HEK293T (cell line): ENCODE measurements at regions not wholly inside any gene's neighbourhood (a gene's known extent, or its start where the extent isn't known, plus 50 kb on each side); places are given as distances from the start of the nearest gene placed in this dataset.

Experiments
- CTCF ChIA-PET: fragments of 350-600 bp; formaldehyde crosslinking; extraction: SDS; loops from one replicate; lab custom pipeline; 2021; ENCODE audit warnings: antibody characterized with exemption, inconsistent platforms; lab: Yijun Ruan, JAX
- POLR2A ChIA-PET: fragments of 350-600 bp; formaldehyde crosslinking; extraction: SDS; loops from one replicate; lab custom pipeline; 2020; ENCODE audit warnings: antibody characterized with exemption, inconsistent platforms; lab: Yijun Ruan, JAX
- DNase-seq: peaks from one replicate; pipeline ENCODE4 v3.0.0; 2012; ENCODE audit warnings: mixed read lengths; ENCODE audit errors: extremely low spot score
- ARNT ChIP-seq: fragments of 450-650 bp; IDR thresholded peaks from 2 replicates; pipeline ENCODE4 v1.6.1; 2017; ENCODE audit warnings: mild to moderate bottlenecking
- BHLHE40 ChIP-seq: fragments of 450-650 bp; IDR thresholded peaks from 2 replicates; pipeline ENCODE4 v1.6.1; 2016; ENCODE audit warnings: mild to moderate bottlenecking, moderate library complexity, borderline replicate concordance
- CTBP1 ChIP-seq: fragments of 450-650 bp; IDR thresholded peaks from 2 replicates; pipeline ENCODE4 v1.6.1; 2016; ENCODE audit warnings: borderline replicate concordance
- ELF4 ChIP-seq: fragments of 450-650 bp; IDR thresholded peaks from 2 replicates; pipeline ENCODE4 v1.6.1; 2017; ENCODE audit warnings: antibody characterized with exemption
- FOXA1 ChIP-seq: fragments of 450-650 bp; IDR thresholded peaks from 2 replicates; pipeline ENCODE4 v1.6.1; 2016; ENCODE audit warnings: mild to moderate bottlenecking
- FOXK2 ChIP-seq: fragments of 450-650 bp; IDR thresholded peaks from 2 replicates; pipeline ENCODE4 v1.6.1; 2016; ENCODE audit warnings: mild to moderate bottlenecking
- FOXM1 ChIP-seq: fragments of 450-650 bp; IDR thresholded peaks from 2 replicates; pipeline ENCODE4 v1.6.1; 2017; ENCODE audit warnings: mild to moderate bottlenecking, borderline replicate concordance
- HDGF ChIP-seq: fragments of 450-650 bp; IDR thresholded peaks from 2 replicates; pipeline ENCODE4 v1.6.1; 2017; ENCODE audit warnings: antibody characterized with exemption, borderline replicate concordance
- L3MBTL2 ChIP-seq: fragments of 450-650 bp; conservative IDR thresholded peaks from 2 replicates; pipeline ENCODE4 v1.6.1; 2016; ENCODE audit warnings: mild to moderate bottlenecking
- LEF1 ChIP-seq: fragments of 450-650 bp; IDR thresholded peaks from 2 replicates; pipeline ENCODE4 v1.6.1; 2017; ENCODE audit warnings: mild to moderate bottlenecking, borderline replicate concordance
- NFRKB ChIP-seq: fragments of 450-650 bp; IDR thresholded peaks from 2 replicates; pipeline ENCODE4 v1.6.1; 2016; ENCODE audit warnings: mild to moderate bottlenecking, moderate library complexity
- SP1 ChIP-seq: fragments of 450-650 bp; IDR thresholded peaks from 2 replicates; pipeline ENCODE4 v1.6.1; 2017
- SUZ12 ChIP-seq: fragments of 450-650 bp; IDR thresholded peaks from 2 replicates; pipeline ENCODE4 v1.6.1; 2016; ENCODE audit warnings: mild to moderate bottlenecking
- TARDBP ChIP-seq: fragments of 450-650 bp; IDR thresholded peaks from 2 replicates; pipeline ENCODE4 v1.6.1; 2016
- ZNF384 ChIP-seq: fragments of 450-650 bp; IDR thresholded peaks from 2 replicates; pipeline ENCODE4 v1.6.1; 2016
- TF ChIP-seq, protein P1 (sequence below): fragments of 450-650 bp; IDR thresholded peaks from 2 replicates; pipeline ENCODE4 v1.6.1; 2016

DNA sequence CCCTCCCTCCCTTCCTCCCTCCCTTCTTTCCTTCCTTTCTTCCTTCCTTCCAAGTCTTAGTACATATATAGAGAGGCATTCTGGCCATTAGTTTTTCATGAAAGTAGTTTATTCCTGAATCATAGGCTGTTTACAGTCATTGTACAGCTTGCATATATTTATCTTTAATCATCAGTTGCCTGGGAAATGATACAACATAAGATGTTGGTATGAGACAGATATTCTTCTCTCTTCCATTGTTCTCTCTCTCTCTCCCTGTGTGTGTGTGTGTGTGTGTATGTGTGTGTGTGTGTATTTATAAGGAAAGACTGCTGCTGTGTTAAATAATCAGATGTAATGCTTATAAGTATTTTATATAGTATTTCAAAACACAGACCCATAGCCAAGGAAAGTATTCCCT lies 289.8 kb upstream of the UBE2E3 start:
- TF ChIP-seq FOXM1: no peak
- TF ChIP-seq NFRKB: no peak
- no peak for TF ChIP-seq SUZ12
- TF ChIP-seq L3MBTL2: no peak
- TF ChIP-seq ARNT: no peak
- TF ChIP-seq FOXA1: no peak
- TF ChIP-seq ZNF384: no peak
- TF ChIP-seq FOXK2: no peak
- TF ChIP-seq, protein P1, sequence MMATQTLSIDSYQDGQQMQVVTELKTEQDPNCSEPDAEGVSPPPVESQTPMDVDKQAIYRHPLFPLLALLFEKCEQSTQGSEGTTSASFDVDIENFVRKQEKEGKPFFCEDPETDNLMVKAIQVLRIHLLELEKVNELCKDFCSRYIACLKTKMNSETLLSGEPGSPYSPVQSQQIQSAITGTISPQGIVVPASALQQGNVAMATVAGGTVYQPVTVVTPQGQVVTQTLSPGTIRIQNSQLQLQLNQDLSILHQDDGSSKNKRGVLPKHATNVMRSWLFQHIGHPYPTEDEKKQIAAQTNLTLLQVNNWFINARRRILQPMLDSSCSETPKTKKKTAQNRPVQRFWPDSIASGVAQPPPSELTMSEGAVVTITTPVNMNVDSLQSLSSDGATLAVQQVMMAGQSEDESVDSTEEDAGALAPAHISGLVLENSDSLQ: no peak
- no peak for TF ChIP-seq BHLHE40
- no peak for TF ChIP-seq TARDBP
- TF ChIP-seq CTBP1: no peak
- no peak for TF ChIP-seq SP1
- TF ChIP-seq HDGF: no peak
- no peak for TF ChIP-seq LEF1
- TF ChIP-seq ELF4: no peak
- ChIA-PET CTCF (no interaction called here), POLR2A (no interaction called here)
- no peak for DNase-seq

DNA sequence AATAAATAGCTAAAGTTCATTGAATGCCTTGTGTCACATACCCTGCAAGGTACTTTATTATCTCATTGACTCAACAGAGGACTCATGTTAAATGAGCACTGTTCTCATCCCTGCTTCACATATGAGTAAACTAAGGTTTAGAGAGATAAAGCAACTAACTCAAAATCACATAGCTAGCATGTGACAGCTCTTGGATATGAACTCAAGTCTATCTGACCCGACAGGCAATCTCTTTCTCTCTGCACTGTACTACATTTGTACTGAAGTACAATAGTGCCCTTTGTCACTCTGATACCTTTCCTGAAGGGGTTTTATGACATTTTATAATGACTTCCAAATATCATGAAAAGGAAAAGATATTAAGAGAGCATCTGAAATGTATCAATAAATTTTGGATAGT lies 297.5 kb upstream of the UBE2E3 start:
- TF ChIP-seq FOXA1: no peak
- TF ChIP-seq SP1: no peak
- TF ChIP-seq BHLHE40: no peak
- TF ChIP-seq L3MBTL2: no peak
- TF ChIP-seq, protein P1: no peak
- no peak for TF ChIP-seq TARDBP
- CTCF ChIA-PET: no interaction called here
- POLR2A ChIA-PET: interaction anchor here (0.6 kb wide), 1 partner anchor 297 kb away, joined by 3 read pairs; no protein-coding TSS in a partner anchor
- no peak for DNase-seq

DNA sequence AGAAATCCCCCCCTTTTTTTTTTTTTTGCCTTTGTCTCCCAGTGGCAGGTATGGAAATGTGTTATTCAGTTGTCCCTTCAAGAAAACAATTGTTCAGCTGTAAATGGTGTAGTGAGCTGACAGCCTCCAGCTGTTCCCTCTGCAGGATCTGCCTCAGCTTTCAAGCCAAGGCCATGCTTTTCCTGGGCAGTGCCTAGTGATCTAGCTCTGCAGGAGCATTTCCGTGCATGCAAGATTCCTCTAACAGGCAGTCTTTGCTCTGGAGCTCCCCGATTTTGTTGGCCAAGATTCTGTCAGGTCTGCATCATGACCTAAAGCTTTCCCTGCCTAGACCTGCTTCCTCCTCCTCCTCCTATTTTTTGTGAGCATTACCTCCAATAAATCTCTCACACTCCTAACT lies 300.7 kb upstream of the UBE2E3 start:
- CTCF ChIA-PET: no interaction called here
- no peak for DNase-seq
- POLR2A ChIA-PET: no interaction called here
- no peak for TF ChIP-seq L3MBTL2
- TF ChIP-seq FOXK2: no peak
- no peak for TF ChIP-seq HDGF
- no peak for TF ChIP-seq TARDBP
- no peak for TF ChIP-seq SP1
- no peak for TF ChIP-seq ZNF384
- no peak for TF ChIP-seq FOXA1
- TF ChIP-seq, protein P1: no peak
- no peak for TF ChIP-seq LEF1
- TF ChIP-seq ELF4: no peak
- no peak for TF ChIP-seq SUZ12
- no peak for TF ChIP-seq NFRKB

DNA sequence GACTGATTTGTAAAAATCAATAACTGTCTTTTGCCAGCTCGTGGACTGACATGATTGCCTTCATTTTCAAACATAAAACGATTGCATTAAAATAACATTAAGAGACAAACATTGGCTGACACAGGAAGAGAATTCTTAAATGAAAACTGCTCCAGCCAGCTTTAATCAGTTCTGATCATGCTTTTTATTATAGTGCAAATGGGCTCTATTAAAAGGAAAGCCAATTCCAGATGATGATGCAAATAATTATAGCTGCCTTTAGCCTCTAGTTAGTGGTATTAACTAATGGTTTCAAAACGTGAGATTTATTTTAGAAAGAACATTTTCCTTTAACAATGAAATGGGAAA lies 301.8 kb upstream of the UBE2E3 start:
- ChIA-PET CTCF (no interaction called here), POLR2A (no interaction called here)
- no peak for DNase-seq
- no peak for TF ChIP-seq ZNF384
- TF ChIP-seq SUZ12: no peak
- no peak for TF ChIP-seq FOXA1
- TF ChIP-seq BHLHE40: no peak
- no peak for TF ChIP-seq L3MBTL2
- no peak for TF ChIP-seq TARDBP
- no peak for TF ChIP-seq ELF4
- TF ChIP-seq HDGF: no peak
- TF ChIP-seq FOXK2: no peak
- no peak for TF ChIP-seq NFRKB
- TF ChIP-seq CTBP1: no peak
- no peak for TF ChIP-seq SP1
- TF ChIP-seq ARNT: no peak
- TF ChIP-seq, protein P1: no peak
- TF ChIP-seq FOXM1: no peak
- no peak for TF ChIP-seq LEF1

DNA sequence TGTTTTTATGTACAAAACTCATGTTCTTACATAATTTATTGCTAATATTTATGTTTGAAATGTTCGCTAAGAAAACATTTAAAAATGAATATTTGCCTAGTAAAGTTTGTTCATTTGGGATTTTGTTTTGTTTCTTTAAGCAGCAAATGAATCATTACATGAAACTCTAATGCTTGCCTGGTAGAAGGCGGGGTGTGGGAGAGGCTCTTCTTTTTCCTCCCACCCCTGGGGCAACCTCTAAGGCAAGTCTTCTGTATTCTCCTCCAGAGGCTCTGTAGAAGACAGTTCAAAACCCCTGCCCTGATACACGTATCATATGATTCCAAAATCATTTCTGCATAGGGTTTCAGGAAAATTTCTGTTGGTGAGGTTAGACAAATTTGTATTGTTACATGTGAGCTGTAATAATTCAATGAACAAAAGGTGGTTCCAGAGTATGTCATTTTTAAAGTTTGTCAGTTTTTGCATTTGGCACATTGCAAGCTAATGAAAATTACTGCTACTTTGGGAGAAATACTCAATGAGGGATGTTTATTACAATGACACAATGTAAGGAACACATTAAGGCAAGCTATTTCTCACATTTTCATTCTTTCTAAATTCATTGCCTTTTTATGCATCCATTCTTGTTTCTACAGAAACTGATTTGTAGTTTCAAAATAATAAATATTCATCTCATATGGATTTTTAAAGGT lies 302.3 kb upstream of the UBE2E3 start:
- TF ChIP-seq ZNF384: no peak
- no peak for TF ChIP-seq ELF4
- no peak for DNase-seq
- ChIA-PET POLR2A (no interaction called here), CTCF (interaction anchor here (0.6 to 0.8 kb wide), 2 partner anchors 57 to 265 kb away, joined by 3 read pairs; no protein-coding TSS in a partner anchor)

DNA sequence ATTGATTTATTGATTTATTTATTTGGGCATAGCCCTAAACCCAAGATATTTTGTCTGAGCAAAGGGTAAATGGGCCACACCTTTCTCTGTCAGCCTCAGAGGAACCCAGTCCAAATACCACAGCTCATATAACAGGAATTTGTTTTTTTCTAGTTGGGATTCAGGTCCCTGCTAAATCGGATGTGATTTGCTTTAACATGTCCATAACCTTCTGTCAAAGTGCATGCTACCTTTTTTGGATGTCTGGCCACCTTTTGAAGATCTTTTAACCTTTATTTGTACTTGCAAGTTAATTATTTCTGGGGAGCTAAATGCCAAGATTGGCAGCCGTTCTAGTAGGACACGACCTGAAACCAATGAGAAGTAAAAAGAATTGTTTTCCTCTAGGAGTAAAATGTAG lies 303.2 kb upstream of the UBE2E3 start:
- TF ChIP-seq FOXK2 (no peak), FOXM1 (no peak), ARNT (no peak), L3MBTL2 (no peak), HDGF (no peak), NFRKB (no peak), FOXA1 (no peak), BHLHE40 (no peak), LEF1 (no peak), ZNF384 (no peak), ELF4 (no peak)
- TF ChIP-seq, protein P1: no peak
- ChIA-PET POLR2A (no interaction called here), CTCF (interaction anchor here (0.8 kb wide), 1 partner anchor 58 kb away, joined by 3 read pairs; no protein-coding TSS in a partner anchor)
- no peak for DNase-seq
